ENCODE measurements at regions not wholly inside any gene's neighbourhood (a gene's known extent, or its start where the extent isn't known, plus 50 kb on each side); places are given as distances from the start of the nearest gene placed in this dataset.

DNA sequence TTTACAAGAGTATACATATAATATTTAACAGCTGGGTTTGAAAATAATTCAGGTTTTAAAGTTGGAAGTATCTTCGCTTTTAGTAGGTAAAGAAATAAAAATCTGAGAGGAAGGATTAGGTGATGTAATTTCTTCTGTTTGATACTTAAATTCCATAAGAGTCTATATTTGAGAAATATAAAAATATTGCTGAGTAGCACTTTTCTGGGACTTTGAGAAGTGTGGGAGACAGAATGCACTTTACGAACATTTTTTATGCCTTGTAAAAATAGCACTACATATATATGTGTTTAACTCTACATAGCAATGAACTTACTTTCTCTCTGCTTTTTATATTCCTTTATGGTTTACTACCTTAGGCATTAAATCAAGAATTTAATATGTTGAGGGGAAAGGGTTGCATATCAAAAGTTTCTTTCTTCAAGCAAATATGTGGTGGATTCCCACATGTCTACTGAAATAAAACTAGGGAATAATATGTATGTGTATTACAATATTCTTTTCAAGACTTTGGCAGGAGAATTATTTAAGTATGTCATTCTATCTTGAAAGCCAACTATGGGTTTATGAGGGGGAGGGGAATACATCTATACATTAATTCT lies 266.7 kb upstream of the ADAMTS5 start:
- DNase-seq (ENCODE audit: low spot score): no peak
- TF ChIP-seq, protein P1, sequence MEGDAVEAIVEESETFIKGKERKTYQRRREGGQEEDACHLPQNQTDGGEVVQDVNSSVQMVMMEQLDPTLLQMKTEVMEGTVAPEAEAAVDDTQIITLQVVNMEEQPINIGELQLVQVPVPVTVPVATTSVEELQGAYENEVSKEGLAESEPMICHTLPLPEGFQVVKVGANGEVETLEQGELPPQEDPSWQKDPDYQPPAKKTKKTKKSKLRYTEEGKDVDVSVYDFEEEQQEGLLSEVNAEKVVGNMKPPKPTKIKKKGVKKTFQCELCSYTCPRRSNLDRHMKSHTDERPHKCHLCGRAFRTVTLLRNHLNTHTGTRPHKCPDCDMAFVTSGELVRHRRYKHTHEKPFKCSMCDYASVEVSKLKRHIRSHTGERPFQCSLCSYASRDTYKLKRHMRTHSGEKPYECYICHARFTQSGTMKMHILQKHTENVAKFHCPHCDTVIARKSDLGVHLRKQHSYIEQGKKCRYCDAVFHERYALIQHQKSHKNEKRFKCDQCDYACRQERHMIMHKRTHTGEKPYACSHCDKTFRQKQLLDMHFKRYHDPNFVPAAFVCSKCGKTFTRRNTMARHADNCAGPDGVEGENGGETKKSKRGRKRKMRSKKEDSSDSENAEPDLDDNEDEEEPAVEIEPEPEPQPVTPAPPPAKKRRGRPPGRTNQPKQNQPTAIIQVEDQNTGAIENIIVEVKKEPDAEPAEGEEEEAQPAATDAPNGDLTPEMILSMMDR (IDR thresholded peaks at IDR 0.05; ENCODE audit: borderline replicate concordance, control extremely low read depth, extremely low read depth, insufficient read depth, missing control alignments): no peak
- in situ Hi-C loops (cut with MboI; ENCODE audit: low sequenced_read_pairs, unreplicated experiment): no loop called here

DNA sequence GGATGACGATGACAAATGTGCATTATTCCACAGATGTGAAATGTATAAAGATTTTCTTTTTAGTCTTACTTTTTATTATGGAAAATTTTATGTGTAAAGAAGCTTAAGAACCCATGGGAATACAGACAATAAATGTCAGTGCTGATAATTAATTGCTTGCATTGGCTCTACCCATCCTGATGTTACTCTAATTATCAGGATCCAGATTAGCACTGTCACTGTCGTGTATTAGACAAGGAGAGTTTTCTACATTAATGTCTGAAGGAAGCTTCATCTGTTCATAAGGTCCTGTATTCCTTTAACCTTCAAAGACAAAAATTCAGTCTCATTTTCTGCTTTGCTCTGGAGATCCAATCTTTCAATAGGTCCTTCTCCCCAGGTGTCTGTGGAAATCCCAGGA lies 259.1 kb upstream of the ADAMTS5 start:
- no peak for DNase-seq (ENCODE audit: low spot score)
- TF ChIP-seq, protein P1 (IDR thresholded peaks at IDR 0.05; ENCODE audit: borderline replicate concordance, control extremely low read depth, extremely low read depth, insufficient read depth, missing control alignments): no peak
- in situ Hi-C loops (cut with MboI; ENCODE audit: low sequenced_read_pairs, unreplicated experiment): no loop called here

DNA sequence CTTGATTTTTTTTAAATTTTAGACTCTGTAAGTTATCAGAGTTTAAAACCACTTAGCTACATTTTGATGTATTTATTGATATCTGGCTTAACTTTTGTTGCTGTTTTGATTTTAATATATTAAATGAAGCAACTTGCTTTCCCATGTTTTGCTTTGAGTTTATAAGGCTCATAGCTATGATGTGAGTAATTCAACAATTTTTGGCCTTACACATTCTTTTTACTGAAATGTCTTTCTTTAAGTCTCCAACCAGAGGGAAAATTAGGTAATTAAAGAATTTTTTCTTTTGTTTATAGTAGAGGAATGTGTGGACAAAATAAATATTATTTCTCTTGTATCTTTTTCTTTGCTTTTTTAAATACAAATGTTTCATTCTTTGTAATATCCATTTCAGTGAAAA lies 258.3 kb upstream of the ADAMTS5 start:
- in situ Hi-C loops (cut with MboI; ENCODE audit: low sequenced_read_pairs, unreplicated experiment): no loop called here
- DNase-seq (ENCODE audit: low spot score): no peak
- TF ChIP-seq, protein P1 (IDR thresholded peaks at IDR 0.05; ENCODE audit: borderline replicate concordance, control extremely low read depth, extremely low read depth, insufficient read depth, missing control alignments): no peak

DNA sequence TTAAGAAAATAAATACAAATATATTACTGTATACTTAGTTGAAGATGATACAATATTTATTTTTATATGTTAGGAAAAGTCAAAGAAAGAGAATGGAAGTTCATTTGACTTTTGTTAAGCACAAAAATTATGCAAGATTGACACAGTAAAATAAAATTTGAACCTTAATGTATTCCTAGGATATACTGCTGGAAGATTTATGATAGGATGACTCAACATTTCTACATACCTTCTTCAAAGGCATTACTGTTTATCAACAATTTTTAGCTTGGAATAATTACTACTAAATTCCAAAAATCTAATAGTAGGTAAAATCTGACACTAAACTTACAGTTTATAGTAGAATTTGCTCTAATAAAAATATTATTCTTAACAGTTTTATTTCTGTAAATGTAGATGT lies 257.3 kb upstream of the ADAMTS5 start:
- TF ChIP-seq, protein P1 (IDR thresholded peaks at IDR 0.05; ENCODE audit: borderline replicate concordance, control extremely low read depth, extremely low read depth, insufficient read depth, missing control alignments): no peak
- in situ Hi-C loops (cut with MboI; ENCODE audit: low sequenced_read_pairs, unreplicated experiment): no loop called here
- no peak for DNase-seq (ENCODE audit: low spot score)

DNA sequence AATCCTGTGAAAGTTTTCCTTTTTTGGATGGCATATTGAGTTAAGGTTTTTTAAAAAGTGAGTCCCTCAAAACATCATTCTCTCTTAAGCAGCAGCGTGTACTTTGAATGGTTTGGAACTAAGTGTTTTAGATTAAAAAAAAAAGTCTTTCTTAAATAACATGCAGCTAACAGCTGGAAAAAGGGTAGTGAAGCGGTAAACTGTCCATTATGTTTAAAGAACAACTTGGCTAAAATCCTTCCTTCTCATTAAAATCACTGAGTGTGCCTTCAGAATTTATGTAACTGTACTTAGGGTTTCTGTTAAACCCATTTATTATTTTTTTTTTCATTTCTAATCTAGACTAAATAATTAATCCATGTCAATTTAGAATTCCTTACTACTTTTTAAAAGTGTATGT lies 254.2 kb upstream of the ADAMTS5 start:
- TF ChIP-seq, protein P1 (IDR thresholded peaks at IDR 0.05; ENCODE audit: borderline replicate concordance, control extremely low read depth, extremely low read depth, insufficient read depth, missing control alignments): no peak
- DNase-seq (ENCODE audit: low spot score): no peak
- in situ Hi-C loops (cut with MboI; ENCODE audit: low sequenced_read_pairs, unreplicated experiment): no loop called here

DNA sequence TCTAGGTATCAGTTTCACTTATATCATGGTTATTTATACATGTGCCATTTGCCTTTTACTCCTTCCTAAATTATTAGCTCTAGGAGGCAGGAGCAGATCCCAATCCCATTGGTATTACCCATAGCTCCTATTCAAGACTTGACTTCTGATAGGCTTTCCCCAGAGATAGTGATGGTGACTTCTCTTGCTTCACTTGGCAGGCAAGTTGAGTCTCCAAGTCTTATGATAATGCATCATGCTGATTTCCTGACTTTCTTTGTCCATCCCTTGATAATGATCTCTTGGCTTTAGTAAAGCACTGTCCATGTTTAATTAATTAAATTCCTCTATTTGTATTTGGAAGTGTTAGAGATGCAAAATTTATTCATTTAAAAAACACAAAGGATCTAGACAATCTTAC lies 253.5 kb upstream of the ADAMTS5 start:
- in situ Hi-C loops (cut with MboI; ENCODE audit: low sequenced_read_pairs, unreplicated experiment): no loop called here
- DNase-seq (ENCODE audit: low spot score): no peak
- TF ChIP-seq, protein P1 (IDR thresholded peaks at IDR 0.05; ENCODE audit: borderline replicate concordance, control extremely low read depth, extremely low read depth, insufficient read depth, missing control alignments): no peak
